ENCODE measurements at regions not wholly inside any gene's neighbourhood (a gene's known extent, or its start where the extent isn't known, plus 50 kb on each side); places are given as distances from the start of the nearest gene placed in this dataset.
"Not testable (repeated sequence)": the region's sequence is repeated elsewhere in the genome, so short reads cannot be mapped to it uniquely, and the experiment has no call there.

GRCh38 chr2:89184746-89185145 lies 493.3 kb downstream of the RPIA start:
- not testable (repeated sequence) for TF ChIP-seq TOX, PATZ1 (CRISPR knock-in tag; IDR thresholded peaks at IDR 0.05; ENCODE audit: borderline replicate concordance)
